ENCODE measurements at regions not wholly inside any gene's neighbourhood (a gene's known extent, or its start where the extent isn't known, plus 50 kb on each side); places are given as distances from the start of the nearest gene placed in this dataset.

DNA sequence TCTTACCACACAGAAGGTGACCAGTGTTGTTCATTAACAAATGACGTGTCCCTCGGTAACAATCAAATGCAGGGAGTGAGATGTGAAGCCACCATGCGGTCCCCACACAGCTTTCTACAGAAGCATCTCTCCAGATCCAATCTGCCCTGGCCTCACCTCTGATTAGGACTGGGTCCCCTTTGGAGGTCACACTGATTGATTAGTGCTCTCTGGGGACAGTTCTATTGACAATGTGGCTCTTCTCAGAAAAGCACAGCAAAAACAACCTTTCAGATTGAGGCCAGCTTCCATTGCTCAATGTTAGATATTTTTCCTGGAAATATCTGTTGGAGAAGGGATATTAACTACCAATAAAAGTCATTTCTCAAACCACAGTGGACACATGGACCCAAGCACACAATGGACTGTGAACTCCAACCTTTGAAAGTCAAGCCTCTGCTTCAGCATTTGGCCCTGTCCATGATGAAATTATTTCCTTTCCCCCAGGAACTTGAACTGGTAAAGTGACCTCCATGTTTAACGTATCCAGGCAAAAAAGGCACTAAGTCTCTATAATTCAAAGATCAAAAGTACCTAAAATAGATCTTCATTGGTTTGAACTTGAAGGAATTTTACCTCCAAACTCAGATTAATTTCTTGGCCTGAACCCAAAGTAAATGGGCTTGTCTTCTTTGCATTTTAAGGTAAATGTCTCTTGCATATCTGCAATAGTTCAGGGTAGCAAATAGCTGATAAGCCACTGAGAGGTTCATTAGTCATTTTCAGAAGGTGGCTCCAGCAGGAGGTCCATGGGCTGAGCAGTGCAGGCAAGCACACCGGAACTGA, 118.5 kb downstream of the FOXA2 start:
- no peak for DNase-seq

GRCh38 chr20:22464312-22465003, 119.9 kb downstream of the FOXA2 start:
- DNase-seq, result no peak

- DNase-seq, result no peak
Observed at GRCh38 chr20:22462975-22463914, 121.1 kb downstream of the FOXA2 start.

GRCh38 chr20:22460803-22461202, 123.6 kb downstream of the FOXA2 start:
- DNase-seq, result no peak

DNA sequence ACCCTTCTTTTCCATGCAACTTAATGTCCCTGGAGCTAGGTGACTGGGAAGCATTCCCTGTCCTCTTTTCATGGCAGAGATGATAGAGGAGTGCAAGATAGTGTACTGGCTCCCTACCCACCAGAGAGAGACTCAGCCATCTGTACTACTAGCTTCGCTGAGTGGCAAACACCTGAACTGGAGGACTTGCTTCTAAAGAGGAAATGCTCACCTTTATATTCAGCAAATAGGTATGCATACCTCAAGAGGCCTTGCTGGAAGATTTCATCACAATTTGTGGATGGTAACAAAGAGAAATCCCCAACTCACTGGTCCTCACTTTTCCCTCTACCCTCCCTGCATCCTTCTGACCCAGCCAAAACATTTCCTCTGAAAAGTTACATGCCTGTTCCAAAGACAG, 124.1 kb downstream of the FOXA2 start:
- DNase-seq, result no peak

DNA sequence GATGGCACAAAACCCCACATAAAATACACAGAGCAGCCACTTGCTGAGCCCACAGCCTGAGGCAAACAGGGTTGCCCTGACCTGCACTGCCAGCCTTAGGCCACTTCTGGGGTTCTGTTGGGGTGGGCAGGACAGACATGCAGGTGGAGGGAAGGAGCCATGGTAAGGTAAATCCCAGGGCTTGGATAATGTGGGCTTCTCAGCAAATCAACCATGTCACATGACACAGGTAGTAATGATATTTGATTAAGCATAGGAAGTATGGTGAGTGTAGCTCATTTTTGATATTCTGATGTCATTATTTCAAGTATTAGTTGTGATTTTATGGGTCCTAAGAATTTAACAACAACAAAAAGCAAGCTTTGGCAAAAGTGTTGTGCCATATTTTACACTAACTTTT, 124.6 kb downstream of the FOXA2 start:
- no peak for DNase-seq

GRCh38 chr20:22456109-22456508, 128.3 kb downstream of the FOXA2 start:
- DNase-seq, result no peak

DNA sequence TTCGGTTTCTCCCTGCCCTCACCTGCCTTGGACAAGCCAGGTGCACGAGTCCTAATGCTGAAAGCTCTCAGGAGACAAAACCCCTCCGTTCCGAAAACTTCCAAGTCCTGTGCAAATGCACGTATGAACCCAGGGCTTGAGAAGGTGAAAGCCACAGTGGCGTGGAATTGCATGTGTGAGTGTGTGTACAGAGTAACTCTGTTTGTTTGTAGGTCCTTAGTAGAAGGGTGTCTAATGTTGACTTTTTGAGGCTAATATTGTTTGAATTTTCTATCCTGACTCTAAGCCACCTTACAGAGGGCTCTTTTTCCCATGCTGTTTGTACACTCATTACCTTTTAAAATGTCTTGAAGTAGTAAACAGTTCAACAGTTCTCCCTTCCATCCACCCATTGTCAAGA, 129.1 kb downstream of the FOXA2 start:
- no peak for DNase-seq

DNA sequence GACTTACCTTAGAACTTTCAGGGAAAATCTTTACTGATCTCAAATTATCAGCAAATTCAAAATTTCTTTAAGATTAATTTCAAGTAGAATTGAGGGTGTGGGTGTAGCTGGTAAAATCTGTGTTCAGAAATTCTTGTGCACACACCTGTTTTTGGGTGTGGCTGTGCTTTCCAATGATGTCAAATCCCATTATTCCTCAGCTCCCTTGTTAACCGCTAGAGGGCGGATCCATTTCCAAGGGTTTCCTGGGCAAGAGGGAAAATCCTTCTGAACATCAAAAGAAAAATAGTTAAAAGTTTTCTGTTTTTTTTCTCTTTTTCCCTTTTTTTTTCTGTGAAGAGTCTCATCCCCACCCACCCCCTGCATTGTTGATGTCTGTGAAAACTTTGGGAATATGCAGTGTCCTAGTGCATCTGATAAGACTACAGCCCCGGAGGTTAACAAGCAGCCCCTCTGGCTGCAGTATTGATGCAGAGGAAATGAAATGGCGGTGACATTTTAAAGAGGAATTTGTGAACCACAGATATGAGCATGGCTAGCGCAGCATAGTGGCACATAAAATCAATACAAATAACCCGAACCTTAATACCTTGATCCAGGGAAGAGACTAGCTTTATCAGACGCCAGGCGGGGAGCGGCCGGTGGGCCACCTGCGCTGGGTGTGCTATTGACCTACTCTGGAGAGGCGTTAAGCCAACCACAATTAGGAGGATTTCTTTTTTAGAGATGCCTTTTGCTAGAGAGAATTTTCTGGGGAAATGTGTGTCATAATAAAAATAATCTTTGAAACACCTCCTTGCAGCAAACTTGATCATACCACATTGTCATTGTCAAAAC, 130.9 kb downstream of the FOXA2 start:
- DNase-seq, result no peak

- DNase-seq, result no peak
Observed at GRCh38 chr20:22452442-22453011, 131.8 kb downstream of the FOXA2 start.

DNA sequence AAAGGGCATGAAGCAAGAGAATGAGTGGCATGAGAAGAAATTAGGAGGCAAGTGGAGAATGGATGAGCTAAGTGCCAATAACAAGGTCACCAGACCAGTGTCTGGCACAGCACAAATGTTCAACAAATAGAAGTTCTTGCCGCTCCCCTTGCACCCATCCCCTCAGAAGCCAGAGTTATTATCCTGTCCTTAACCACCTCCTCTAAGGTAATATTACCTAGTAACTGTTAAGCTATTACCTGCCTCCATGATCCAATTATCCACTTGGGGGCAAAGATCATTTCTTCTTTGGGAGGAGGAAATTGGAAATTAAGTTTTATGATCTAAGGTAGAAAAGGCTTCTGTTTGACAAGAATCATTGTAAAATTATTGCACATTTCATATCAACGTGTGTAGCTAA, 133.8 kb downstream of the FOXA2 start:
- no peak for DNase-seq

- no peak for DNase-seq
Observed at GRCh38 chr20:22449188-22449973, 135.0 kb downstream of the FOXA2 start.

- no peak for DNase-seq
Observed at GRCh38 chr20:22447447-22447778, 137.0 kb downstream of the FOXA2 start.

DNA sequence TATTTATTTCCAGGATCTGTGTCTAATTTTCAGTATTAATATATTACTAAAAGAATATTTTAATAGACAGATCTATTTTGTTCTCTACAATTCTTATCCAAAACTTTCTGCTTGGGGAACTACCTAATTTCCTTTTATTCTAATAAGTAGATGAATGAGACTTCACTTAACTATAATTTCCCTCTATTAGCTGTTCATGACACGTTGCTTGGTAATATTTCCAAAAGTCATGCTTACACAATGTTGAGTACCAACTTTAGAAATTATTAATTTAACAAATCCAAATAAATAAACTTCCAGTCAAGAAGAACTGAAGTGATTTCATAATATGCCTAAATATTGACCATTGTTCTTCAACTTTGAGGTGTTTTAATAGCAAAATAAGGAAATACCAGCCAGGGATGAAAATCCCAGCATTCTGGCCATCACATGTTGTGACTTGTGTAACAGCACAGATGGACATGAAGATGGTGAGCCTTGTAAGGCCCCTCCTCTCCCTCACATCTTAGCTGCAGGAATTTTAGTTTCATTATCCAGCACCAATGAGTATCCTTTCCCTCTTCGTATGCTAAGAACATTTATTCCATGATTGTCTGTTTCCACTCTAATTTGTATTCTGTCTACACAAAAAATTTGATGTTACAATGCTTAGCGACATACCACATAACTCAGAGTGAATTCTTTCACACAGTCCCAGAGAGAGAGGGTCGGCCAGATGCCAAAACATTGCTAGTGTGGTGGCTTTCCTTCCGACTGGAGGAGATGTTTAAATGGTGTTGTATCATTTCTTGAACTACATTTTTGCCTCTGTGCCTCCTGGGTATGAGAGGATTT, 137.5 kb downstream of the FOXA2 start:
- DNase-seq, result no peak

DNA sequence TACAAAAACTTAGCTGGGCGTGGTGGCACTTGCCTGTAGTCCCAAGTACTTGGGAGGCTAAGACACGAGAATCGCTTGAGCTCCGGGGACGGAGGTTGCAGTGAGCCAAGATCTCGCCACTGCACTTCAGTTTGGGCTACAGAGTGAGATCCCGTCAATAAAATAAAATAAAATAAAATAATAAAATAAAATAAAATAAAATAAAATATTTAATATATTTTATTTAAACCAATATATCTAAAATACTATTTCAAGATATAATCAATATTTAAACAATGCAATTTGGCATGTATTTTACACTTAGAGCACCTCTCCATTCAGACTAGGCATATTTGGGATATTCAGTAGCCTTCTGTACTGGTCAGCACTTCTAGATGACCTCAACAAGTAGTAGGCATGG, 142.1 kb downstream of the FOXA2 start:
- DNase-seq, result no peak

DNA sequence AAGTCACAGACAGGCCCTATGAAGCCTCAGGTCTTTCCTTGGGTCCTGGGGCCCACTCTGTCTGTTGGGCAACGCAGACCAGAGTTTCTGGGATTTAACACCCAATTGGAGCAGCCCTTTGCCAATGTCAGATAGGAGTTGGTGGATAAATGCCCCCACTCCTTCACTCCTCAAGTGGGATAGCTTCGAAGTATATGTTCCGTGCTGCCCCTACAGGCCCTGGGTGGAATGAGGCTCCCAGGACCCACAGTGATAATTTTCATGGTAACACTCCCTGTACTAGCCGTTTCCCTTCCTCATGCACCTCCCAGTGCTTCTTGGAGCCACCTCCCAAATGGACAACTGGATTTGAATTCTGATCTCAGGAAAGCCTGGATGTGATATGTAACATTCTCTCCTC, 145.4 kb downstream of the FOXA2 start:
- DNase-seq, result no peak

DNA sequence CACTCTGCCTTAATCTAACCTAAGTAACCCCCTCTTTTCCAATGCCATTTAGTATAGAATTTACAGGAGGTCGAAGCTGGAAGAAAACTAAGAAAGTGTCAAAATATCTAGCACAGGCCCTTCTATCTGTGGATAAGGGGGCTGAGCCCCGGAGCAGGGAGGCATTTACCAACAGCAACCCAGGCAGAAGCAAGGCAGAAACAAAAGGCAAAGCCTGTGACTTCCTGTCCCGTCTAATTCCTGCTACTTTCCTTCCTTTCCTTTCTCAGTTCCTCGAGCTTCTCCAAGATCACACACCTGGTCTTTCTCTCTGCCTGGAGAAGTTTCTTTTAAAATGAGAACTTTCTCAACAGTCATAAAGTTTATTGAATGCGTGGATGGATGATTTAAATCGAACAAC, 146.0 kb downstream of the FOXA2 start:
- DNase-seq, result no peak

DNA sequence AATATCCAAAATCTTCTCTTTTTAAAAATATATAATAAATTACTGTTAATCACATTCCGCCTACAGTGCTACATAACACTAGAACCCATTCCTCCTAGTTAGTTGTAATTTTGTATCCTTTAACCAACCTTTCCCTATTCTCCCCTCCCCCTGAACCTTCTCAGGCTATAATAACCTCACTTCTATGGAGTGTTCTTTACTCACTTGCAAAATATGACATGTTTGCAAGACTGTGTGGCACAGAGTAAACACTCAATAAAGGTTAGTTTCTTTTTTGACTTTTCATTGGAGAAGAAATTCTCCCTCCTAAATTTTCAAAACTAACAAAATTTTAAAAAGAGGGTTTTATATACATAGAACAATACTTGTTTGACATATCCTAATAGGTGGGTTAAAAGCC, 147.0 kb downstream of the FOXA2 start:
- DNase-seq, result no peak

DNA sequence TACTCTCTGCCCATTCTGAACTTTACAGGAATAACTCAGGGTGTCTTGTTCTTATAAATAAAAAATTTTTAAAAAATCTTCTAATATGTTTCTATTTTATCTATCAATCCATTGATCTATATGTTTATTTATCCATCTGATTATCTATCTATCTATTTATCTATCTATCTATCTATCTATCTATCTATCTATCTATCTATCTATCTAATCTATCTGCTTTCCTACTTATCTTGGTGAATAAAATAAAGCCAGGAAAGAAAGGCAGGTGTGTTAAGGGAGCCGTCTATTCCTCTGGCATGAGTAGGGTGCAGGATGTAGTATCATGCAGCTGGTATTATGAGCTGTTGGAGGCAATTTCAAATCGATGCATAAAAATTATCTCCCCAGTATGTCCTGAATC, 153.0 kb downstream of the FOXA2 start:
- DNase-seq, result no peak

DNA sequence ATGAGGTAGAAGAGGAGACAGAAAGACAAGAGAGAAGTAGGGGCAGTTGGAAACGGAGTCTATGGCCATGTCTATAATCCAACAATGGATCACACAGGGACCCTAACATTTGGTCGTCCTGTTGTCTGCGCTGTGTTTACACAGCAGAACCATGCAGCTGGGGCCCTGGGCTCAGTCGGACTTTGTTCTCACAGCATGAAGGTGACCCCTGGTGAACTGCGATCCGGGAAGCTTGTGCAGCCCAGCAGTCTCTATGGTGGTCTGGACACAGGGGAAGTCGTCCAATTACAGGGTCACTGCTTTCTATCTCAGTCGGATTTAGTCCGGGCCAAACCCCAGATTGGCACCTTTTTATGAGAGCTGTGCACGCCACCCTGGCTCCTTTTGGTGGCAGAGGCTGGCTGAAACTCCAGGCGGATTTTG, 153.6 kb downstream of the FOXA2 start:
- no peak for DNase-seq
